Tibial nerve (tissue), 4 donors: ENCODE measurements at regions not wholly inside any gene's neighbourhood (a gene's known extent, or its start where the extent isn't known, plus 50 kb on each side); places are given as distances from the start of the nearest gene placed in this dataset.

Experiments used
- EP300 ChIP-seq, 2 donors: sonication (generic); formaldehyde crosslinking; IDR thresholded peaks; one replicate each; pipeline ENCODE4 v1.6.1; 2017; ENCODE audit warnings: antibody characterized with exemption in 2 of 2, mild to moderate bottlenecking in 1 of 2
- POLR2A ChIP-seq, 2 donors: fragments of 450-650 bp; IDR thresholded peaks; one replicate each; pipeline ENCODE4 v1.6.1; 2017; ENCODE audit warnings: antibody characterized with exemption in 2 of 2, mild to moderate bottlenecking in 2 of 2, moderate library complexity in 2 of 2
- TF ChIP-seq, protein P1 (sequence below), 5 experiments: fragments of 200-600 bp in 3 of 5; fragments of 450-650 bp in 2 of 5; sonication (generic) in 3 of 5; IDR thresholded peaks; one replicate each; pipeline ENCODE4 v1.5.1; 2016 to 2019; ENCODE audit warnings: antibody characterized with exemption in 5 of 5, mild to moderate bottlenecking in 3 of 5, moderate library complexity in 2 of 5

DNA sequence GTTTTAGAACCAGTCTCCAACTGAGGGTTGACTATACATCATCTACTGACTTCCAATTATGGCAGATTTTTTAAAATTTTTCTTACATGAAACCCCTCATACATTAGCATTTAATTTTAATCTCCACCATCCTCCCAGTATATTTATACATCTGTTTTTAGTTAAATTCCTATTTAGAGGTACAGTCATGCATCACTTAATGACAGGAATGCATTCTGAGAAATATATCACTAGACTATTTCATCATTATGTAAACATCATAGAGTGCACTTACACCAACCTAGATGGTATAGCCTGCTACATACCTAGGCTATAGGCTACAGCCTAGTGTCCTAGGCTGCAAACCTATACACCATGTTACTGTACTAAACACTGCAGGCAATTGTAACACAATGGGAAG lies 316.7 kb upstream of the MARCKS start:
- TF ChIP-seq, protein P1, sequence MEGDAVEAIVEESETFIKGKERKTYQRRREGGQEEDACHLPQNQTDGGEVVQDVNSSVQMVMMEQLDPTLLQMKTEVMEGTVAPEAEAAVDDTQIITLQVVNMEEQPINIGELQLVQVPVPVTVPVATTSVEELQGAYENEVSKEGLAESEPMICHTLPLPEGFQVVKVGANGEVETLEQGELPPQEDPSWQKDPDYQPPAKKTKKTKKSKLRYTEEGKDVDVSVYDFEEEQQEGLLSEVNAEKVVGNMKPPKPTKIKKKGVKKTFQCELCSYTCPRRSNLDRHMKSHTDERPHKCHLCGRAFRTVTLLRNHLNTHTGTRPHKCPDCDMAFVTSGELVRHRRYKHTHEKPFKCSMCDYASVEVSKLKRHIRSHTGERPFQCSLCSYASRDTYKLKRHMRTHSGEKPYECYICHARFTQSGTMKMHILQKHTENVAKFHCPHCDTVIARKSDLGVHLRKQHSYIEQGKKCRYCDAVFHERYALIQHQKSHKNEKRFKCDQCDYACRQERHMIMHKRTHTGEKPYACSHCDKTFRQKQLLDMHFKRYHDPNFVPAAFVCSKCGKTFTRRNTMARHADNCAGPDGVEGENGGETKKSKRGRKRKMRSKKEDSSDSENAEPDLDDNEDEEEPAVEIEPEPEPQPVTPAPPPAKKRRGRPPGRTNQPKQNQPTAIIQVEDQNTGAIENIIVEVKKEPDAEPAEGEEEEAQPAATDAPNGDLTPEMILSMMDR (IDR thresholded peaks at IDR 0.05) = no peak
- TF ChIP-seq POLR2A (IDR thresholded peaks at IDR 0.05) (no peak), EP300 (IDR thresholded peaks at IDR 0.05) (no peak)
